Esophagus (tissue), 2 donors: ENCODE measurements at regions not wholly inside any gene's neighbourhood (a gene's known extent, or its start where the extent isn't known, plus 50 kb on each side); places are given as distances from the start of the nearest gene placed in this dataset.

Experiments
- H3K27ac ChIP-seq, 2 donors: one replicate each; pipeline ENCODE4 v1.5.1; 2013; ENCODE audit warnings: low read depth in 2 of 2, mild to moderate bottlenecking in 2 of 2, inconsistent platforms in 1 of 2, low read length in 1 of 2, moderate library complexity in 1 of 2
- H3K27me3 ChIP-seq, 2 donors: one replicate each; pipeline ENCODE4 v1.6.1; 2013; ENCODE audit warnings: low read length in 2 of 2, control low read depth in 1 of 2, mild to moderate bottlenecking in 1 of 2; ENCODE audit not compliant: insufficient read depth in 2 of 2, control insufficient read depth in 1 of 2
- H3K36me3 ChIP-seq, 2 donors: one replicate each; pipeline ENCODE4 v1.6.1; 2013; ENCODE audit warnings: low read length in 1 of 2; ENCODE audit not compliant: control insufficient read depth in 2 of 2, insufficient read depth in 2 of 2
- H3K4me1 ChIP-seq, 2 donors: one replicate each; pipeline ENCODE4 v1.6.1; 2013; ENCODE audit warnings: low read length in 1 of 2; ENCODE audit not compliant: control insufficient read depth in 2 of 2, insufficient read depth in 2 of 2
- H3K4me3 ChIP-seq, 2 donors: one replicate each; pipeline ENCODE4 v1.5.1; 2013; ENCODE audit warnings: low read length in 2 of 2, mild to moderate bottlenecking in 2 of 2, low read depth in 1 of 2, moderate library complexity in 1 of 2
- H3K9me3 ChIP-seq, 2 donors: one replicate each; pipeline ENCODE4 v1.6.1; 2013; ENCODE audit warnings: mild to moderate bottlenecking in 2 of 2, low read depth in 1 of 2, low read length in 1 of 2, moderate library complexity in 1 of 2; ENCODE audit not compliant: control insufficient read depth in 2 of 2, insufficient read depth in 1 of 2
- WGBS, 2 donors: extraction: QIAGEN DNeasy Blood & Tissue Kit; methylation state at CpG; one replicate each; pipeline ENCODE4 v1.1.7; 2013; 5-methylcytosine and 5-hydroxymethylcytosine counted together
- donor health status: healthy with polysubstance abuse.
- donor health status: Bipolar disorder and iron deficiency.

DNA sequence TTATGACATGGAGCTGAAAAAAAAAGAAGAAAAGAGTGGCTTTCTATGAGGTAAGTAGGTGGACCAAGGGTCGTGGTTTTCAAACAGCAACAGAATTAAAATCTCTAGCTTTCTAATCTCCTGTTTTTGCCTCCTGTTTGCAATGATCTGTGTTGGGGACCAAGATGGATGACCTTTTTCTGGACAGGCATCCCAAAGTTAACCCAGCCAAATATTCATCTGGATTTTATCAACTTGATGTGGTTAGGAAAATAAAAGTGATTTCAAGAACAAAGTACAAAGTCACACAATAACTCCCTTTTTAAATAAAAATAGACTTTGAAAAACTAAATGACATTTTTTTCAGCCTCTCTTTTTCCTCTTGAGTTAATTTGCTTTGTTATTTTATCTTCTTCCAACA lies 282.1 kb upstream of the PRDM1 start:
- H3K9me3 ChIP-seq = no peaks in the 10 kb centered on the region
- no peak overlapping the region for H3K4me3 ChIP-seq
- no peaks in the 10 kb centered on the region for H3K36me3 ChIP-seq
- H3K4me1 ChIP-seq = peaks cover 0 to 6% of the 10 kb centered on the region in 2 donors
- no peak overlapping the region for H3K27ac ChIP-seq
- 61 to 73% methylated on average over 1 of the region's 1 CpG for WGBS, 2 donors
- H3K27me3 ChIP-seq = no peaks in the 10 kb centered on the region

- peaks cover 0 to 6% of the 10 kb centered on the region in 2 donors for H3K4me1 ChIP-seq
- no peak overlapping the region for H3K27ac ChIP-seq
- no peaks in the 10 kb centered on the region for H3K27me3 ChIP-seq
- no peak overlapping the region for H3K4me3 ChIP-seq
- no peaks in the 10 kb centered on the region for H3K36me3 ChIP-seq
- no peaks in the 10 kb centered on the region for H3K9me3 ChIP-seq
- 47 to 65% methylated on average over 2 of the region's 2 CpGs for WGBS, 2 donors
These were observed 282.7 kb upstream of the PRDM1 start for GRCh38 chr6:105803442-105803841.

GRCh38 chr6:105802703-105803102 lies 283.4 kb upstream of the PRDM1 start:
- 86 to 92% methylated on average over 3 of the region's 3 CpGs for WGBS, 2 donors
- Histone ChIP-seq H3K36me3 (no peaks in the 10 kb centered on the region), H3K4me3 (no peak overlapping the region), H3K4me1 (peaks cover 0 to 6% of the 10 kb centered on the region in 2 donors), H3K27me3 (no peaks in the 10 kb centered on the region), H3K9me3 (no peaks in the 10 kb centered on the region), H3K27ac (no peak overlapping the region)

GRCh38 chr6:105800871-105801270 lies 285.3 kb upstream of the PRDM1 start:
- Histone ChIP-seq H3K9me3 (no peaks in the 10 kb centered on the region), H3K4me1 (peaks cover 0 to 9% of the 10 kb centered on the region in 2 donors), H3K4me3 (no peak overlapping the region), H3K27me3 (no peaks in the 10 kb centered on the region), H3K27ac (peak overlapping the region in 1 of 2 donors; percentile 0), H3K36me3 (no peaks in the 10 kb centered on the region)
- WGBS, 2 donors = 58 to 80% methylated on average over 2 of the region's 2 CpGs

DNA sequence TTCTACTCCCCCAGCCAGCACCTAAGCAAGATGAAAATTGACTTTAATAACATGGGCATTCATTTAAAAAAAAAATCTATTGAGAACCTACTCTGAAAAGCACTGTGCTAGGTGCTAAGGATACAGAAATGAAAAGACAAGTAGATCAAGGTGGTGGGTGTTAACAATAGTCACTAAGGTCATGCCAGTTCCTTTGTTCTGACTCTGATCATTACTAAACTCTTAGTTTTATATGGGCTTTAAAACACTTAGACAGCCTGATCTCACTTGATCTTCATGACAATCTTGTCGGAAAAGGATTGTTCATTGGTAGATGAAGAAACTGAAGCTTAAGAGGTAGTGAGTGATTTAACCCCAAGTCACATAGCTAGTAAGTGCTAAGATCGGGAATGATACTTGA lies 285.7 kb upstream of the PRDM1 start:
- no peak overlapping the region for H3K4me3 ChIP-seq
- H3K36me3 ChIP-seq = no peaks in the 10 kb centered on the region
- H3K27me3 ChIP-seq = no peaks in the 10 kb centered on the region
- H3K27ac ChIP-seq = peak overlapping the region; percentile 0 to 32
- 83 to 86% methylated on average over 2 of the region's 2 CpGs for WGBS, 2 donors
- peaks cover 0 to 9% of the 10 kb centered on the region in 2 donors for H3K4me1 ChIP-seq
- no peaks in the 10 kb centered on the region for H3K9me3 ChIP-seq

DNA sequence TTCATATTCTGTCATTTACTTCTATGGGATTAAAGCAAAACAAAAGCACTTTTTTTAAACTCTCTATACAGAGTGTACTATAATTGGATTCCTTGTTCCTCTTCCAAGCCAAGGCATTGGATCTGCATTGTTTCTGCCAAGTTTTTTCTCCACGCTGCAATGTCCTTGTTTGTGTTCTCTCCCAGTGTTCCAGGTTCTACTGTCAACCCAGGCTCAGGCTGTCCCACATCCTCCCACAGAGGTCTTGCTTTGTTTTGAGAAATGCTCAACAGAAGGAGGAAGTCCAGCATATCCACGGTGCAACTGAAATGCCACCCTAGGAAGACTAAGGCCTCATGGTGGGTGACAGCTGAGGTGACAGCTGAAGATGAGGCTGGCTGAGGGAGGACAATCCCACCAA lies 287.1 kb upstream of the PRDM1 start:
- Histone ChIP-seq H3K4me3 (no peak overlapping the region), H3K4me1 (peaks cover 0 to 9% of the 10 kb centered on the region in 2 donors), H3K9me3 (no peaks in the 10 kb centered on the region), H3K27me3 (no peaks in the 10 kb centered on the region), H3K27ac (peak overlapping the region; percentile 40 to 67), H3K36me3 (no peaks in the 10 kb centered on the region)
- WGBS, 2 donors = 38 to 55% methylated on average over 2 of the region's 2 CpGs

- Histone ChIP-seq H3K4me1 (peaks cover 0 to 9% of the 10 kb centered on the region in 2 donors), H3K36me3 (no peaks in the 10 kb centered on the region), H3K27me3 (no peaks in the 10 kb centered on the region), H3K27ac (peak overlapping the region; percentile 84 to 86), H3K9me3 (no peaks in the 10 kb centered on the region), H3K4me3 (no peak overlapping the region)
- 35 to 47% methylated on average over 4 of the region's 4 CpGs for WGBS, 2 donors
These were observed 288.1 kb upstream of the PRDM1 start for GRCh38 chr6:105797983-105798453.

- Histone ChIP-seq H3K9me3 (no peaks in the 10 kb centered on the region), H3K36me3 (no peaks in the 10 kb centered on the region), H3K27me3 (no peaks in the 10 kb centered on the region), H3K4me3 (no peak overlapping the region), H3K27ac (peak overlapping the region; percentile 84 to 86), H3K4me1 (peaks cover 0 to 9% of the 10 kb centered on the region in 2 donors)
- 76 to 82% methylated on average over 4 of the region's 4 CpGs for WGBS, 2 donors
These were observed 288.7 kb upstream of the PRDM1 start for GRCh38 chr6:105797286-105797979.

DNA sequence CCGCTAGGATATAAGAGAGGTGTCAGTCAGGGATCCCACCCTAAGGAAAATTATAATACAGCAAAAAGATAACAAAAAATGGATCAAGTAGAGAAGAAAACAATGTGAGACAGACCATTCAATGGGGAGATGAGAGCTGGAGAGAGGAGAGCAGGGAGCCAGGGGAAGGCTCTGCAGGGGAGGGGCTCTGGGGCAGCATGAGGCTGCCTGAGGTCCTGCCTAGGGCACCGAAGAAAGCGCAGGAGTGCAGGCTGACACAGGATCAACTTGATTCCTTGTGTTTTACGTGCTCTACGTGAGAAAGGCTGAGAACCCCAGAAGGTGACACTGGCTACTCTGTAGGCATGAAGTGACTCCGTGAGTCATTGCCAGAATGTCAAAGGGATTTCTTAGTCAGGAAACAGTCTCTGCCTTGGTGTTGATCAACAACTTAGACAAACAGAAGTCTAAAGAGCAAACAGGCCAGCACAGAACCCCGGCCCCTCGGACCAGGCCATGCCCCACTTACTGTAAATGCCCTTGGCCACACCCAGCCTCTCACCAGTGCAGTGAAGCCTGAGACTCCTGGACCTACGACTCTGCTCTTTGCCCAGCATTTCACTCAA lies 290.1 kb upstream of the PRDM1 start:
- H3K9me3 ChIP-seq = no peaks in the 10 kb centered on the region

GRCh38 chr6:105795366-105795765 lies 290.8 kb upstream of the PRDM1 start:
- Histone ChIP-seq H3K4me1 (peaks cover 0 to 9% of the 10 kb centered on the region in 2 donors), H3K27me3 (no peaks in the 10 kb centered on the region), H3K4me3 (no peak overlapping the region), H3K9me3 (no peaks in the 10 kb centered on the region), H3K36me3 (no peaks in the 10 kb centered on the region), H3K27ac (peak overlapping the region; percentile 57 to 83)

More for the DNA sequence above, 290.1 kb upstream of the PRDM1 start:
- H3K36me3 ChIP-seq = no peaks in the 10 kb centered on the region
- H3K4me1 ChIP-seq = peaks cover 0 to 9% of the 10 kb centered on the region in 2 donors
- H3K27me3 ChIP-seq = no peaks in the 10 kb centered on the region
- peak overlapping the region; percentile 63 to 92 for H3K27ac ChIP-seq
- no peak overlapping the region for H3K4me3 ChIP-seq
- WGBS, 2 donors = 67 to 80% methylated on average over 9 of the region's 9 CpGs
